ENCODE measurements at regions not wholly inside any gene's neighbourhood (a gene's known extent, or its start where the extent isn't known, plus 50 kb on each side); places are given as distances from the start of the nearest gene placed in this dataset.
"Not testable (repeated sequence)": the region's sequence is repeated elsewhere in the genome, so short reads cannot be mapped to it uniquely, and the experiment has no call there.

DNA sequence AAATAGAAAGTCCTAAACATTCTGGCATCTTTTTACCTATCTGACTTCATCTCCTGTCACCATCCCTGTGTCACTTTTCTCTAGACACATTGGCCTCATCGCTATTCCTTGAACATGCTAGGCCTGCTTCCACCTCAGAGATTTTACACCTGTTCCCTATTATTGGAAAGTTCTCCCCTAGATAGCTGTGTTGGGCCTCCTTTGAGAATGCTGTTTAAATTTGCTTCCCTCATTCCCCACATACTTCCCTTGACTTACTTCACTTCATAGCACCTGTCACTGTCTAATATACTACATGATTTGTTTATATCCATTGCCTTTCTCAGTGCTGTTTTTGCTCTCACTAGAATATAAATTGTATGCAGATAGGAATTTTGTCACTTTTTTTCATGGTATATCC lies 317.0 kb upstream of the GCFC2 start:
- no peak for DNase-seq (ENCODE audit: low spot score)

DNA sequence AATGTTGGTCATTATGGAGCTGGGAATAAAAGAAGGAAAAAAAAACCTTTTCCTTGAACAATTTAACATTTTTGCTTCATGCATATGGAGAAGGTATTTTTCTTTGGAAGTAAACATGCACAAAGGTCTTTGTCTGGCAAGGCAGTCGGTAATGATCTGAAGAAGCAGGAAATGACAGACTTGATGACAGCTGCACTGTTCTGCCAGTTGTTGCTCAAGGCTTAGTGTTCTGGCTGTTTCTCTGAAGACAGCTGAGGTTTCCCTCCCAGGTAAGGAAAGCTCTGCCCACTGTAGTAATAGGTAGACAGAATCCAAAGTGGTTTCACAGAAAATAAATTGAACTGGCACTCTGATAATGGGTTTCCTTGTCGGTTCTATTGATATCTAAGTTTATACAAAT lies 308.4 kb upstream of the GCFC2 start:
- no peak for DNase-seq (ENCODE audit: low spot score)

DNA sequence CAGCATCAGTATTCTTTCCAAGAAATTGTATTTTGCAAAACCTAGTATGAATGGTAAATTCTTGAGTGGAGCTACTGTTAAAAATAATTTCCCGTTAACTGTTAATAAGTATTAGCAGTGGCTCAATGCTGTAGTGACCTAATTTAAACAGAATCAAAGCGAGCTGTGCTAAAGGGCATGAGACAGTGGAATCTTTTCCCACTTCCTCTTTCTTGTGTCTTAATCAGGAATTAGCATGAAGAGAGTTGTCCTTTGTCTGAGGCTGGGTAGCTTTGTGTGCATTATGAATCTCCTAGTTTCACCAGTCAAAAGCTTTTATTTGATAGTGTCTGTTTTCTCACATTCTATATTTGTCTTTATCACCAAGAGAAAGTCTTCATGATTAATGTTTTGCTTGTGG lies 298.8 kb upstream of the GCFC2 start:
- no peak for DNase-seq (ENCODE audit: low spot score)

DNA sequence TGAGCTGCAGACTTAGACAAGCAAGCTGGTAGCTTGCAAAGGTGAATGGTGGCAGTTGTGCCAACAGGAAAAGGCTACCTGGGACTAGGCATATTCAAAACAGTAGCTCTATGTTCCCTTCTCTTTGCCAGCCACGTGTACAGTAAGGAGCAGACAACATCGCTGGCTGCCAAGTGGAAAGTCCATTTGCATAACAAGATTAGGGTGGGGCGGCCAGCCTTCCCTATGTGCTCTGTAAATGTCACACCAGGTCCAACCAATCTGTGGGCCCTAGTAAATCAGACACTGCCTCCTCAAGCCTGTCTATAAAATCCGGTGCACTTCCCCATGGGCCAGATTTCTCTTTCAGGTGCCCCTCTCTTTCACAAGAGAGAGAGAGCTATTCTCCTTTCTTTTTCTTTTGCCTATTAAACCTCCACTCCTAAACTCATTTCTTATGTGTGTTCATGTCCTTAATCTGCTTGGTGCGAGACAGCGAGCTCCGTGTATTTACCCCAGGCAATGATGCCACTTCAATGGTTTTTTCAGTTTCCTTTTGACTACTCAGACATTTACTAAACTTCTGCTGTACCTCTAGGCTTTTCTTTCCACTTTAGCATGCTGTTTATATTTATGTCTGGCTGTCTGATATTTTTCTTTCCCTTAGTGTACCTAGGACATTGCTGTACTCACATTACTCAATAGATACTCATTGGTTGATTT lies 297.4 kb upstream of the GCFC2 start:
- DNase-seq (ENCODE audit: low spot score), result no peak

DNA sequence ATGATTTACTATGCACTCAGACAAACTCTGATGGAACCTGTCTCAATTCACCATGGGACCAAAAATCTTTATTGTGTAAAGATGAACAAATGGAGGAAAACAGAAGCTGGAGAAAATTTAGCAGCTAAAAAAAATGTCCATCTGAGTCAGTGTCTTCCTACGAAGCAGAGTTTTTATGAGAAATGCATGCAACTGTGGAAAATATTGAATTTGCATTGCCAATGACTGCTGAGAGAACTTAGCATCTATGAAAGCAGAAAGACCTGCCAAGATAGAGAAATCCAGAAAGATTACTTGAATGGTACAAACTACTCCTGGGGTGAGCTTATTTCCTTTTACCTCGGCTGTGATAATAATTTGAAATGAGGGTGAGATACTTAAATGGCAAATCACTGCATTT lies 289.7 kb upstream of the GCFC2 start:
- DNase-seq (ENCODE audit: low spot score), result no peak

DNA sequence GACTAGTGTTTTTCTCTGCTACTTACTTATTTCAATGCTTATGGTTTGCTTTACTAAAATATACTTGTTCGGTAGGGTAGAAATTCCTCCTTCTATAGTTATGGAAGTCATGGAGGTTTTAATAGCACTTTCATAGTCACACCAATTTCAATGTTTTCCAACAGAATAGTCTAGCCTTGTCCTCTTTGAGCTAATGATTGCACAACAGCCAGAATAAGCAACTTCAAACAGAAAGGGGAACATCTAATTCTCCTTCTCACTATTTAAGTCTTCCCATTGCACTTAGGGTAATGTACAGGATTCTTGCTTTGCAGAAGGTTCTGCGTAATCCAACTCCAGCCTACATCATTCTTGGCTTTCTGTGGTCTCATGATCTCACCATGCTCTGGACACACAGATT lies 287.7 kb upstream of the GCFC2 start:
- no peak for DNase-seq (ENCODE audit: low spot score)

DNA sequence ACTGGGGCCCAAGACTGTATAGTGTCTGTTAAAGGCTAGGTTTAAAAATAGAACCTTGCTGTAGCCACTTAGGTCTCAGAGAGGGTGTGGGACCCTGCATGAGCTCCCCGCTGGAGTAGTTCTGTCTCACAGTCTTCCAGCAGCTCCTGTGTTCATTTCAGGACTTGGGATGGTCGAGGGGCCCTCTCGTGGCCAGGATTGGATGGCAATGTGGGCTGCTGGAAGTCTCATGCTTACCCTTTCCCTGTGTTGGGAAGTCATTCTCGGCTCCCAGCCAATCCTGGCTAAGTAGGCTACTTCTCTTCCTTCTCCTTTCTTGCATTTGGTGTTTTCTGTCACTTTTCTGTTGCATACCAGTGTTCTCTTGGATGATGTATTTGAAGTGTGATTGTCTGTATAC lies 284.0 kb upstream of the GCFC2 start:
- DNase-seq (ENCODE audit: low spot score), result peak; percentile 3

DNA sequence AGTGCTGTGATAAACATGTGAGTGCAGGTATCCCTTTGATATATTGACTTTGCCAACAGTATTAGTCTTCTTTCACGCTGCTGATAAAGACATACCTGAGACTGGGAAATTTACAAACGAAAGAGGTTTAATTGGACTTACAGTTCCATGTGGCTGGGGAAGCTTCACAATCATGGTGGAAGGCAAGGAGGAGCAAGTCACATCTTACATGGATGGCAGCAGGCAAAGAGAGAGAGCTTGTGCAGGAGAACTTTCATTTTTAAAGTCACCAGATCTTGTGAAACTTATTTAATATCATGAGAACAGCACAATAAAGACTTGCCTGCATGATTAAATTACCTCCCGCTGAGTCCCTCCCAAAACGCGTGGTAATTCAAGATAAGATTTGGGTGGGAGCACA lies 277.9 kb upstream of the GCFC2 start:
- DNase-seq (ENCODE audit: low spot score), result not testable (repeated sequence)

DNA sequence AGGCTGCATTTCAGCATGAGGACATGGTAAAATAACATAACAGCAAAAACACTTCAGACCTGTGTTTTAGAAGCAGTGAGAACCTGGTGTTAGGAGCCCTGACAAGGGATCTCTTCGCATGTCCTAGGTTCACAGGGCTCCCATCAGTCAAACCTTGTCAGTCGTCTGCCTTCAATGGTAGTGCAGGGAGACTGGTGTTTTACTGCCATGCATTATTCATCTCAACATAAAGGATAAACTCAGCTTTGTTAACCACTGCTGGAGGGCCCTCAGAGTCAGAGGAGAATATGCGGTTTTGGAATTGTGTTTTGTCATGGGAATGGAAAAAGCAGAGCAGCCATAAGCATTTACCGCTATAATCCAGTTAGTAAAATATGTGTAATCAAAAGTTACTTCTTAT lies 275.9 kb upstream of the GCFC2 start:
- DNase-seq (ENCODE audit: low spot score), result no peak

DNA sequence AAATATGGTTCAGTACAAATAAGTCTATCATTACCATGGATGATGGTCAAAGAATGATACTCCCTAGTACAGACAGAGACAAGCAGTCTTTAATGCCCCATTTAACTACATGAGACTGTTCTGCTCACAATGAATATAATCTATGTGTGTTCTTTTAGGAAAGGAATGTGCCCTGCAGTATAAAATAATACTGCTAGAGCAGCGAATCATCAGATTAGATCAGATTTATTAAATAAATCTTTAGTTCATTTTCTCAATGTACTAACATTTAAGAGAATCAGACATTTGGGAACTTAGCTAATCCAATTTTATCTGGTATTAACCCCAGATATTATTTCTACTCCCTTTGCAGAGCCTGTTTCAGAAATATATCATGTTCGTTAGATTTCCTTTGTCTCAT lies 272.0 kb upstream of the GCFC2 start:
- no peak for DNase-seq (ENCODE audit: low spot score)

DNA sequence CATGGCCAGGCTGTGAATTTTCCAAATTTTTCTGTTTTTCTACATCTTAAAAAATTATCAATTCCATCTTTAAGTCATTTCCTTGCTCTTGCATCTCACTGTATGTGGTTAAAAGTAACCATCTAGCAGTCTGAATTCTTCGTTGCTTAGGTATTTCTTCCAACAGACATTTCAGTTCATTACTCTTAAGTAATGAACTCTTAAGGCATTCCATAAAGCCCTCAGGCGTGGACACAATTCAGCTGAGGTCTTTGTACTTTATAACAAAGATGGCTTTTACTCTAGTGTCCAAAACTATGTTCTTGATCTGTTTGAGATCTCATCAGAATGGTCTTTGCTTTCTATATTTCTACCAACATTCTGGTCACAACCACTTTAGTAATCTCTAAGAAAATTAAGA lies 253.9 kb upstream of the GCFC2 start:
- DNase-seq (ENCODE audit: low spot score), result no peak

DNA sequence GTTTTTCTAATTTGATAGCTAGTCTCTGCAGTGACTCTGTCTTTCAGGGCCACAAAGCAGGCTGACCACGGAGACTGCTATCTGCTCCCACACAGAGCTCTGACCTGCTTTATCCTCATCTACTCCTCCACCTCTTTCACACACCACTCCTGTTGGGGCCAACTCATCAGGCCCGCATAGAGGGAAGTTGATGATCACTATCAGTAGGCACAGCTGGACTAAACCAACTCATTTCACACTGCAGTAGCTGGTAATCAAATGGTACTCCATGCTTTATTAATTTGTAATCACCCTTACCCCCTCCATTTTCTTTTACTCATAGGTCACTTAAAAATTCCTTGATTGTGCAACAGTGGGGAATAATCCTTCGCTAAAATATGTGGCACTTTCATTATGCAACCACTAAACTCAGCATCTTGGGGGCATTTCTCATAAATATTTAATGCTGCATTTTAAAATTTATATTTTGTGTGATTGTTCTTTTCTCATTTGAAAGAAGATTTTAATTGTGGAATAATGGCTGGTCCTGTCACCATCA lies 249.8 kb upstream of the GCFC2 start:
- no peak for DNase-seq (ENCODE audit: low spot score)

DNA sequence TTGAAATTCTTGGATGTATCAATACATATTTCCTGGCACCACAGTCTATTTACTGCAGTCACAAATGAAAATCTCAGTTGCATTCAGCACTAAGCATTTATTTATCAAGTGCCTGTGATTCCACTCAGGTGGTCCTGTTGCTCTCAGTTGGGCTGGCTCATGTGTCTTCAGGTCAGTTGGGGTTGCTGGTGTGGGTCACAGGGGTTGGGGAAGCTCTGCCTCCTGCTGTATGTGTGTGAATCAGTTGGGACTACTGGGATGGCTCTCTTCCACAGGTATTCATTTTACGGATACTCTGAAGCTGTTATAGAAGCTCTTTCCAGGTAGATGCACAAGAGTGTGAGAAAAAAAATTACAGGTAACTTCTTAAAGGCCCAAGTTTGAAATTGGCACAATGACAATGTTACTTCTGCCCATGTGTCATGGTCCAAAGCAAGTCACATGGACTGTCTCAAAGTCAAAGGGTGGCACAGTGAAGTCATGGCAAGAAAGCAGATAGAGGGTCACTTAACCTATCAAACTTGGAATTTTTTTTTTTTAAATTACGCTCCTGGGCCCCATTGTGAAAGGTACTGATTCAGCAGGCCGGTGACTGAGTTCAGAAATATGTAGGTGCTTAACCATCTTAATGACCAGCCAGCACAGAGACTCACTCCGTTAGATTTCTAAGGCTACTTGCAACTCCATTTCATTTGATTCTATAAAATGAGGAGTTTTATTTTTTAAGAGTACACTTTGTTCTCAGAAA lies 249.2 kb upstream of the GCFC2 start:
- DNase-seq (ENCODE audit: low spot score), result no peak

DNA sequence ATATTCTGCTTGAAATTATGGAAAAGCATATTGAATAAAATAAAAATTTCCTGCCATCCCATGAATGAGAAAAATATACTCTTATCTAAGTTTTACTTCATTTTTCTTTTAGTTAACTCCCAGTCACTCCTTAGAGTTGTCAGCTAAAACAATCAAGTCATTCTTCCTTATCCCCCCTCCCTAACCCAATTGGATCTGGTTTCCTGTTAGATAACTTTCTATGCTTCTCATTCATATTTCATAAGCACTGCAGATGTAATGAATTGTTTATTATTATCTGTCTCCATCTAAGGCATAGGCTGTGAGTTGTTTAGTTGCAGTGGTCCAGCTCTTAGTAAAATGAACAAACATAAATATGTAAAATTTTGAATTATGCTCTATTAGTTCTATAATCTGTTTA lies 244.0 kb upstream of the GCFC2 start:
- DNase-seq (ENCODE audit: low spot score), result no peak

DNA sequence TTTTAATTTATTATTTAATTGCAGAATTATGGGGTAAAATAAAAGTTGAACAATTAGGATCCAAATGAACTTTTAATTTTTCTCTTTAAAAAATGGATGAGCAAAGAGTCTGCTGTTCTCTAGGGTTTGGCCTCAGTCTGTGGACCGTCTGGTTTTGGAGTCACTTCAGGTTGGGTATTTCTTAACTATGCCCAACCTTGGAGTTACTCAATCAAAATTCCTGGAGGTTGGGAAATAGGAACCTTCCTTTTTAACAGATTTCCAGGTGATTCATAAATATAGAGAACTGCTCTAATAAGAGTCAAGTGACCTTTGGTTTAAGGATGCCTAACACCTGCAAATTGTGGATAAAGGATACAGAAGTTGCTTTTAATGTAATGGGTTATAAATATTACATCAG lies 241.5 kb upstream of the GCFC2 start:
- DNase-seq (ENCODE audit: low spot score), result no peak

DNA sequence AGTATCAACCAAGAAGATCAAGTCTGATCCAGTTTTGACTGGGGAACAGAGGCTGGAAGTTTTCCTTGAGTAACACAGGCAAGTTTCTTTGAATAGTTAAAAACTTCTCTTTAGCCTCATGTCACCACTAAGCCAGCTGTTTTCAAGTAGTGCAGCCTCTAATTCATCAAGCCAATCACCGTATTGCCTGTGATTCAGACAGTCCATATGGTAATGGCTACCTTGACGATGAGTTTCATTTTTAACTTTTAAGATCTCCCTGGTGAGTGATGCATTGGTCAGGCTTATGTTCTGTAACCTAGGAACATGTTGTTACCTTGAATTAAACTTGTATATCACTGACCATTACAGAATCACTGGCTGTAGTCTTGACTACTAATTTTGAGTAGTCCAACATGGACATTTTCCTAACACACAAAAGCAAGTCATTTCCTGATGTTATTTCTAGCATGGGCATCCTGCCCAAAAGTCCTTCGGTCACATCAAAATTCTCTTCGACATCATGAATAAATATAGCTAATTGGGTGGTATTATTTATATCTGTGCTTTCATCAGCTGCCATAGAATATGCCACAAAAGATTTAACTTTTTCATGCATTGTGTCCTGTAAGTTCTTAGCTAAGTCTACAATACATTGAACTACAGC lies 238.8 kb upstream of the GCFC2 start:
- DNase-seq (ENCODE audit: low spot score), result no peak

DNA sequence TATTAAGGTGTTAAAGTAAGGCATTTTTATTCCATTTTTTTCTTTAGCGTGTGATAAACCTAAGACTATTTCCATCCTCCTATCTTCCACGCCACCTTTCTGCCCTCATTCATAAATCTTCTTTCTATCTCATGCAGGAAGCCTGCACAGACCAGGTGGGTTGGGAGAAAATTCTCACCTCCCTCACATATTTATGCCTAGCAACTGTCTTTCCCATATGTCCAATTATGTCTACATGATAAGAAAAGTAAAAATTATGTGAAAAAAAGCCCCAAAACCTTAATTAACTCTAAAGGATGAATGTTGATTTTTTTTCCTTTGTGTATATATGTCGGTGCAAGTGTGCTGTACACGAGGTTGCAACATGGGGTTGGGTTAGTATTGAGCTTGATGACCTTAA lies 225.6 kb upstream of the GCFC2 start:
- DNase-seq (ENCODE audit: low spot score), result no peak

DNA sequence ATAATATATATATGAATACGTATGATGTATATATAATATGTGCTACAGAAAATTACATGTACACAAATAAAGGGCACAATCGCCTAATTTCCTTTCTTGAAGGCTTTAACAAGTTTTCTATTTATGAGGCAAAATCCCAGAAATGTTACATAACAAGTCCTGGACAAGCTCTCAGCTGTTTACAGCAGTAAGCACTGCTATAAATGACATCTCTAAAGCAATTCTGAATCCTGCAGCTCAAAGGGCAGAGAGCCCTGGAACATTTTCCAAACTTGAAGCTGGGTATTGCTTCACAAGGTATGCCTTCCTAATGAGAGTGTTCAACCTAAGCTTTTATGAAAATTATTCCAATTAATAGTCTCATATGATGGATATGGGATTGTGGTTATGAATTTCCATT lies 222.3 kb upstream of the GCFC2 start:
- DNase-seq (ENCODE audit: low spot score), result no peak

DNA sequence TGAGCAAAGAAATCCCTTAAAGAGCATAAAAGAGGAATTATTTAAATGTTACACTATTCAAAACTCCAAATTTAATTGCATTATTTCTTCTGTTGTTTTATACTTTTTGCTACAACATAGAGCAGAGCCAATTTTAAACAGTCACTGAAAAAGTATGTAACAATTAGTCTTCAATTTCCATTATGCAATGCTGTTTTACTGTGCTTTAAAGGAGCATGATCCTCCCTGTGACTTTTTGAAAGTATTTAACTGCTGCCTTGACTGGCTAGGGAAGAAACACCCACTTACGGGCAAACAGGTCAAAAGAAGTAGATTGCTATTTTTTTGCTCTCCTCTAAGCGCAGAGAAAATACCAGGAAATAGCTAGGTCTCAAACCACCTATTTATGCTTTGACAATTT lies 217.4 kb upstream of the GCFC2 start:
- DNase-seq (ENCODE audit: low spot score), result no peak

DNA sequence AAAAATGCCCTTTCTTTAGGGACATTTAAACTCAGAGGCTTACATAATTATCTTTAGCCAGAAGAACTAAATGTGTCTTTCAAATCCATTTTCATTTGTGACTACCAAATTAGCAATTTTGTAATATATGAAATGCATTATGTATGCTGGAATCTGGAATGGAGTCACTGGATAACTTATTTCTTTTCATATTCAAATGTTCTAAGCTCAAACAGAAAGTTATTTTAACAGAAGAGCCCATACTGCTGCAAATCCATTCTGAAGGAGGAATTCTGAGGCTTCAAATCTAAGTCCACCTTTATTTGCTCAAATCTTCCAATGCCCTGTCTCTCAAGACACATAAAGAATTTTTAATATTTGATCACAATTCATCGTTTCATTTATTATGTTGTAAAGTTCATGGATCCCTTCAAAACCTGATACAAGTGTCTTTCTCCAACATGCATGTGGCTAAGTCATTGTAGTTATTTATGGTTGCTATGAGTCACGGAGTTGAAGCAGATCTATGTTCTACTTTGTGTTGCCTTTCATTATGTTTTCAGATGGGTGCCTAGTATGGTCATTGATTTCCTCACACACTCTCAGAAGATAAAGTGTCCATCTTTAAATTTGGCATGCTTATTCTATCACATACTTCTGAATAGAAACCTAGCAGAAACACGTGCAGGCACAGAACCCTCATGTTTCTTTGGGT lies 214.8 kb upstream of the GCFC2 start:
- DNase-seq (ENCODE audit: low spot score), result no peak

DNA sequence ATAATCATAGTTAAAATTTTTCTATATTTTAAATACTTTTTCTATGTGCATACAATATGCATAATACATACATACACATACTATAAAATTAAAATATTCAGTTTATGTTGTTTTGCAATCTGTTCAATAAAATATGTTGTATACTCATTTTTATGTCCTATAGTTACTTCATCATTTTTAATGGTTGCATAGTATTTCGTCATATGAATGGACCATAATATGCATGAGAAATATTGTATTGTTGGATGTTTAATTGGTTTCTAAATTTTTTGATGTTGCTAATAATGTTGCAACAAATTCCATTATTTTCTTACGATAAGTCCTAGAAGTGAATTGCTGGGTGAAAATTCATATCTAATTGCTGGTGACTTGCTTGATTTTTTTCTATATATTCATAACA lies 211.5 kb upstream of the GCFC2 start:
- no peak for DNase-seq (ENCODE audit: low spot score)

DNA sequence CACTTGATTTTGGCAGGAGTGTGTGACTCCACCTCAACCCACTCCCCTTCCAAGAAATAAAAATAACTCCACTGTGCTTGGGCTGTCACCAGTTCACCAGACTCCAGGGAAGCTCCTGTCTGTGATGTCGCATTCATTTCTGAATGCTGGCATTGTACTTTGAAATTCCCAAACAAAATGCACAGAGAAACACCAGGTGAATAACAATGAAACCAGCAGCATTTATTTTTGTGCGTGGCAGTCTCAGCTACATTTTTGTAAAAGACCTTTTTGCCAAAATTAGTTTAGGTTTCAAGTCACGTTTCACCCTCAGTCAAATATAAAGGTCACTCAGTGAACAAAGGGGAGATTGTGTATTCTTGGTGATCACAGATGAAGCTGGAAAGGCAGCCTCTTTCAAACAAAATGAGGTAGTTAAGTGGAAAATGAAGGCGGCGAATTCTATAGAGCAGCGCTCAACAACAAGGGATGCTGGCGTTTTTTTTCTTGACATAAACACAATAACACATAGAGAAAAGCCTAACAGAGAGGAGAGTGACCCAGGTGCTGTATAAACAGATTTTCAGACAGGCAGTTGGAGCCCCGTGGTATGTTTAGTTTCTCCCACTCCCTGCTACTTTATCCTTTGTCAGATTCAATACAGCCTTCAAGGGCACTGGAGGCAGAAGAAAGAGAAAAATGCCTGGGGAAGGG lies 210.3 kb upstream of the GCFC2 start:
- DNase-seq (ENCODE audit: low spot score), result no peak

Measured in H4 (cell line).